Transverse colon (tissue), 4 donors: ENCODE measurements at regions not wholly inside any gene's neighbourhood (a gene's known extent, or its start where the extent isn't known, plus 50 kb on each side); places are given as distances from the start of the nearest gene placed in this dataset.

Experiments used
- CTCF ChIP-seq, 5 experiments: fragments of 200-600 bp in 3 of 5; fragments of 450-650 bp in 2 of 5; sonication (generic) in 3 of 5; IDR thresholded peaks; 1 replicate in 2 of 5; 2 replicates in 3 of 5; pipeline ENCODE4 v1.5.1; 2016 to 2017; ENCODE audit warnings: antibody characterized with exemption in 5 of 5, inconsistent platforms in 3 of 5, mild to moderate bottlenecking in 2 of 5, moderate library complexity in 1 of 5
- EP300 ChIP-seq: sonication (generic); formaldehyde crosslinking; IDR thresholded peaks from one replicate; pipeline ENCODE4 v1.6.1; 2017; ENCODE audit warnings: antibody characterized with exemption, low read depth
- POLR2A ChIP-seq: fragments of 450-650 bp; IDR thresholded peaks from one replicate; pipeline ENCODE4 v1.6.1; 2016; ENCODE audit warnings: antibody characterized with exemption, mild to moderate bottlenecking, moderate library complexity
- POLR2AphosphoS5 ChIP-seq, 3 donors: sonication (generic); formaldehyde crosslinking; IDR thresholded peaks; one replicate each; pipeline ENCODE4 v1.6.1; 2016; ENCODE audit warnings: antibody characterized with exemption in 3 of 3

- TF ChIP-seq CTCF (IDR thresholded peaks at IDR 0.05) = no peak
- no peak for TF ChIP-seq POLR2A
- no peak for TF ChIP-seq EP300
- TF ChIP-seq POLR2AphosphoS5 (IDR thresholded peaks at IDR 0.05) = no peak
Observed at GRCh38 chr17:34851961-34852540, 109.2 kb downstream of the CCT6B start.
